NCI-H82 (cell line): ENCODE measurements at regions not wholly inside any gene's neighbourhood (a gene's known extent, or its start where the extent isn't known, plus 50 kb on each side); places are given as distances from the start of the nearest gene placed in this dataset.

Experiments used
- DNase-seq: peaks from one replicate; lab custom pipeline; 2025; lab: John Stamatoyannopoulos, UW

DNA sequence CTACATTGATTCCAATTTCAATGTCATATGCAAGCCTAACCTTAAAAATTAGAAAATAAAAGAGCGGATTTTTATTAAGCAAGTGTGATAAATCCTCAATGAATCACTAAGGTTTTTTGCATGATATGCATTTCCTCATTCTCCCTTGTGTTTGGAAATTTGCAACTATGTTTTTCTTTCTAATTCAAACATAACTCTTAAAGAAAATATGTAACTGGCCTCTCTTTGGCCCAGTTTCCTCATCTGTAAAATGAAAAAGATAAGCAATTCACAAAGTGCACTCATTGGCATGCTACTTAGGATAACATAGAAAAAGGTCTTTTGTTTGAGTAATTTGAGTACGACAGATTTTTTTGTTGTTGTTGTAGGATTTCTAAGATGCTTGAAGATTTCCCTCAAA, 295.5 kb downstream of the CDH11 start:
- no peak for DNase-seq

DNA sequence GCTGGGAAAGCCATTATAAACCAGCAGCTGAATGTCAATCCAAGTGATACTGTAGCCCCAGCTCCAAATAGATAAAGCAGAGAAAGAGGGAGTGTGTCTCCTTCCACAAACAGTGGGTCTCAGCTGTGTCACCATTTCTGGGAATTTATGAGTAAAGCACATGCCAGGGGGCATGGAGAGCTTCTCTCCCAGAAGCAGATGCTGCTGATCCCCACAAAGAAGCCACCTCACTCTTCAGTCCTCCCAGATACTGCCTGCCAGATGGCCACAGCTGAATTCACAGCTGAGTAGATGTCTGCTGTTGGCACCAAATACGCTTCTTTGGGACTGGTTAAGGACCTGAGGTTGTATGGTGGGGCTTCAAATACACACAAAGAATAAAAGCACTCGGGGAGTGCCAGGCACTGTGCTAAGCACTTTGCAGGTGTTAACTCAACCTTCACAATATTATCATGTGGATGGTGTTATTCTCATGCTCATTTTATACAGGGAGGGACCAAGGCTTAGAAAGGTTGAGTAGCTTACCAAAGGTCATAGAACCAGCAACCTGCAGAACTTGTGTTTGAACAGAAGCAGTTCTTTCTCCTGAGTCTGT, 298.3 kb downstream of the CDH11 start:
- peak; percentile 9 for DNase-seq

DNA sequence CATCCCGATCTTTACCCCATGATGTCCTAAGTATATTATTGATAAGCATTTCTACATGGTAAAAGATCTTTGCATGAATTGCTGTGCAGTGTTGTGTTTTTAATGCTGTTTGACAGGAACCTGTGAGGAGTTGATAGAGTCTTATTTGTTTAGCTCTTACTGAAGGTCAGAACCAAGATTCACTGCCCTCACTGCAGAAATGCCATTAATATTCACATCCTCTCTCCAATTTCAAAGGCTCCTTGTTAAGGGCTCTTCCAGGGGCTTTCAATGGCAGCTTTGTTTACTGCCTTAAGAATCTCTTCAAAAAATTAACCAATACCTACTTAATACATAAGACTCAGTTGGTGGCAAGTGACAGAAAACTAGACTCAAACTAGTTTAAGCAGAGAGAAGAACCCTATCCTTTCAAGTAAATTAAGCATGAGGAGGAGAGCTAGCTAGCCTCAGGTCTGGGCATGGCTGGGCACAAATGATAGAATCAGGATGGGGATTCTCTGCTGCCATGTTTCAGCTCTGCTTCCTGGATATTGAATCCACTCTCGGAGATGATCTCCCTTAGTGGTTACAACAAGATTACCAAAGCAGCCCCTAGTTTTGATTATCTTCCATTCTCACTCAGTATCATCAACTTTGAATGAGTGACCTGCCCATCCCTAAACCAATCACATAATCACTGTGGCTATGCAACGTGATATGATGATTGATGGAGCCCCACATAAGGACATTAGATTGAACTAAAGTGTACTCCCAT, 311.8 kb downstream of the CDH11 start:
- no peak for DNase-seq

DNA sequence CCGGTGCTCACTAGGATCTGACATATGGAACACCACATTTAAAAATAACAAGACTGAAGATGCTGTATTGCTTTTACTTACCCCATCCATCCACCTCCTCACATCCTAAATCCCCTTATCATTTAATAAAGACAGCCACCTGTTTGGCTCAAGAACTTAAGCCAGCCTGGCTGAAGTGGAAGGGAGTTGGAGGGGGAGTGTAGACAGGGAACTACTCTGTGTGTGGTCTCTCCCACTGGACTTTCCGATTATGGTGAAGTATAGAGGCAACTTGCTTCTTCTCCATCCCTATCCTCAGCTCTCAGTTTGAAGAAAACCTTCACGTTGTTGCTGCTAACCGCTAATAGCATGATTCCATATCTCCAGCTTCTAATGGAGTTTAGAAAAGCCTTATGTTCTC, 313.4 kb downstream of the CDH11 start:
- DNase-seq, result peak; percentile 29

DNA sequence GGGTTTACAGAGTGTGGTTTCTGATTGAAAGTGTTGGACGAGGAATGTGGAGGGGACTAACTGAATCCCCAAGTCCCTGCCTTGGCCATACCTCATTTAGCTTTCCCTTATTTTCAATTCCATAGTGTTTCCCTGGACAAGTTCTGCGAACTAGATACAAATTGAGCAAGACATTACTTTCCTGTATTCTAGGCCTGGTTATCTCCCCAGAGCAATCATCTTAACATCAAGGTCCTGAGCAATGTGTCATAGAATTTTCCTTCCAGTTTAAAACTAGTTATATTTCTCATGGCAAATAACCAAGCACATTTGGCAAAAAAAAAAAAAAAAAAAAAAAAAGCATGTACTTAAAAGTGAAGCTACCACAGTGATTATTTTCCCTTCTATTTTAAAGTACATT, 330.1 kb downstream of the CDH11 start:
- no peak for DNase-seq

DNA sequence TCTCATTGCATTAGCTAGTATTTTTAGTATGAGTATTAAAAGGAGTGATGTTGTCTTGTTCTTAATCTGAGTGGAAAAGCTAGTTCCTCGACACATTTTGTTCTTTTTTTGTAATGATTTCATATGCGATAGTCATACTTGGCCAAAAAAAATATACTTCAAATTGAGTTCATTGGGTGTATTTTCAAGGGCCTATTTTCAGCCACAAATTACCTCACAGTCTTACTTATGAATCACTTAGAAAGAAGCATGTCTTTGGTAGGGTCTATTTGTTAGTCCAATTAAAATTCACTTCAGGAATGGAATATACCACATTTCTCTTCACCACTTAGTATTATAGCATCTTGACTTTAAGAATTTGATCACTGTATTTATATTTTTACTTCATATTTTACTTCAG, 337.2 kb downstream of the CDH11 start:
- DNase-seq, result no peak

DNA sequence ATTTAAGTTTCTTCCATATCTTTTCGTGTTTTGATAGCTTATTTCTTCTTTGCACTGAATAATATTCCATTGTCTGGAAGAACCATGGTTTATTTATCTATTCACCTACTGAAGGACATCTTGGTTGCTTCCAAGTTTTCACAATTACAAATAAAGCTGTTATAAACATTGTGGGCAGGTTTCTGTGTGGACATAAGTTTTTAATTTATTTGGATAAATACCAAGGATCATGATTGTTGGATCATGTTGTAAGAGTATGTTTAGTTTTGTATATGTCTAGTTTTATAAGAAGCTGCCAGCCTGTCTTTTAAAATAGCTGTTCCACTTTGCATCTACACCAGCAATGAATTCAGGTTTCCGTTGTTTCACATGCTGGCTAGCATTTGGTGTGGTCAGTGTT, 339.4 kb downstream of the CDH11 start:
- no peak for DNase-seq

DNA sequence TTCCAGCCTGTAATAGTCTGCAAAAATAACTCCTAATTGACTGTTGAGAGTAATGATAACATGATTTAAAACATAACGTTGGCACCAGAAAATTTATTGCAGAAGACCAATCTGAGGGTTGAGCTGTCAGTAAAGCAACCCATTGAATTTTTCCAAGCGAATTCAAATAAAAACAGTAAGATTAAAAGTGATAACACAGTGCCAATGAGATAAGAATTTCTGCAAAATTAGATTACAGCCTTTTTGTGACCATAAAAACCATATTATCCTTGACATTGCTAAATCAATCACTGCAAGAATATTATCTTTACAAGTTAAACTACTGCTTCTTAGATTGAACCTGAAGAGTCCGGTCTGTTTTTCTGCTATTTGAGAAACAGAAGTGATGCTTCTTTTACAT, 341.4 kb downstream of the CDH11 start:
- DNase-seq, result no peak

DNA sequence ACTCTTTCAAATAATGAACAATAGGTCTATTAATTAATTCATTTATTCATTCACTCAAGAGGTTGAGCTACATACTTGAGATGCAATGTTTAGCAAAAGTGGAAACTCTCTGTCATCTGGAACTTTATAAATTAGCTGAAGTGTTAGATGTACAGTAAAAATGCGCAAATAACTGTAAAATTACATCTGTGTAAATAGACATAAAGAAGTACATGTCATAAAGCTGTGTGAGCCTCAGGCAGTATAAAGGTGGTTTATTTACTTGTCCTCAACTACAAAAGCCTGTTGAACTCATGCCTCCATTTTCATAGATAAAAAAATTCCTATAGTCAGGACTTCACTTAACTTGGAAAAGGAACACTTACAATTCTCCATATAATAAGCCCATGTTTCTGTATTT, 343.1 kb downstream of the CDH11 start:
- no peak for DNase-seq

DNA sequence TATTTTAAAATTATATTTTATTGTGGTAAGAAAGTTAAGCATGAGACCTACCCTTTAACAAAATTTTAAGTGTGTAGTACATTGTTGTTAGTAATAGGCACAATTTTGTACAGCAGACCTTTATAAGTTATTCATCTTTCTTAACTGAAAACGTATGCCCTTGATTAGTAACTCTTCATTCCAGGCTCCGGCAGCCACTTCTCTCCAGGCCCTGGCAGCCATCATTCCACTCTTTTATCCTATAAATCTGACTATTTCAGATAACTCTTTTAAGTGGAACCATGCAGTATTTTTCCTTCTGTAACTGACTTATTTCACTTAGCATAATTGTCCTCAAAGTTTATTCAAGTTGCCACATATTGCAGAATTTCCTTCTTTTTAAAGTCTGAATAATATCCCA, 348.2 kb downstream of the CDH11 start:
- DNase-seq, result no peak

DNA sequence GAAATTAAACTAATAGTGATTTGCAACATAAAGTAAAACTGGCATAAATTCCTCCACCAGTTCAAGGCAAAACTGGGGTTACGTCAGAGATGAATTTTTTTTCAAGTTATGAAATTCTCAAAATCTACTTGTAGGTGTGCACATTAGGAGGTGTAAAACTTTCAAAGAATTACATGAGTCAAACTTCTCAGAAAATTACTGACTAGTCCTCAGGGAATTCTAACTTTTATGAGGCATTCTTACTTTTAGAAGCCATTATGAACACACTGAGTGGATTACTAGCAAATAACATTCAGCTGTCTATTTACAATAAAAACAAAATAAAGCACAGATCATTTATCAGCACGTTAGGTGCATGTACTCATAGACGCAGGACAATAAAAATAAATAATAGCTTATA, 348.7 kb downstream of the CDH11 start:
- no peak for DNase-seq

DNA sequence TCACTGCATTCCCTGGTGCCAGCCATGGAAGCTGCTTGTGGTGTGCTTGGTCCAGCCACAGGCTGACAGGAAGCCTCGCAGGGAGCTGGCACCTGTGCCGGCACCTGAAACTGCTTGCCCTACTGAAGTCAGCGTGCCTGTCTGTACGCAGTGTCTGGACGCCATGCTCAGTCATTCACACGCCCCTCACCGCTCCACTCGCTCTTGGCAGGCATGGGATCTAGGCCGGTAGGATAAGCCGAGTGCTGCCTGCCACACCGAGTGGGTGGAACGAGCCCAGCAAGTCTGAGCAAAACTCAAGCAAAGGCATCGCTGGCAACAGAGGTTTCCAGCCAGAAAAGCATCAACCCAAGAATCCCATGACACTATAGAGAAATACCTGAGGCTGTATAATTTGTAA, 350.6 kb downstream of the CDH11 start:
- no peak for DNase-seq

DNA sequence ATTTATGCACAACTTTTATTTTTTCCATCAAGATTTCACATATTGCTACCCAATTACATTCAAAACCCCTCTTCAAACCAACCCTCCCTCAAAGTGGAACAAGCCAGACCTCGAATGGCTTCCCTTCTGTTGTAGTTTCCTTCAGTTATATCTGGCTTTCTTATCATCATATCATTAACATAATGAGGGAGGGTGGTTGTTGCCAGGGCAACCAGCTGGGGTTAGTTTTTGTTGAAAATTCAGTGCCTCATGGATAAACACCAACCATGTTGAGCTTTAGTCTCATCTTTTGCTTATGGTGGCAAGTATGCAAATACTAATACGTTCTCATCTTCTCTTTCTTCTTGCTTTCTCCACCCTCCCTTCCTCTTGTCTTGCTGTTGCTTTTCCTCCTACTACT, 359.7 kb downstream of the CDH11 start:
- no peak for DNase-seq

DNA sequence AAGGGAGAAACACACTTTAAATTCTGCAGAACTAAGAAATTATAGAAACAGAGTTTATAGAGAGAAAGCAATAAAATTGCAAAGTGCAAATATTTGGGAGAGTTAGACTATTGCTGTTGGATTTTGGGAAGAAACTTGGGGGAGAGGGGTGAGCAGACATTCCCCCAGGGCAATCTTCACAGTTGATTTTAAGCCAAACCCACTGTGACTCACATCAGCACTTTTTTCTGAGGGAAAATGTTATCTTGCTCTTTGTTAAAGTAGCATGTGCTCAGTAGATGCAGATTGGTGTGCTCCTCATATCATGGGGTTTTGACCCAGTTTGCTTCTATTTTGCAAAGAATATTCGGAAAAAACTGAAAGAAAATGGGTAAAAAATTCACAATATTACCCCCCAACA, 367.6 kb downstream of the CDH11 start:
- DNase-seq, result no peak

DNA sequence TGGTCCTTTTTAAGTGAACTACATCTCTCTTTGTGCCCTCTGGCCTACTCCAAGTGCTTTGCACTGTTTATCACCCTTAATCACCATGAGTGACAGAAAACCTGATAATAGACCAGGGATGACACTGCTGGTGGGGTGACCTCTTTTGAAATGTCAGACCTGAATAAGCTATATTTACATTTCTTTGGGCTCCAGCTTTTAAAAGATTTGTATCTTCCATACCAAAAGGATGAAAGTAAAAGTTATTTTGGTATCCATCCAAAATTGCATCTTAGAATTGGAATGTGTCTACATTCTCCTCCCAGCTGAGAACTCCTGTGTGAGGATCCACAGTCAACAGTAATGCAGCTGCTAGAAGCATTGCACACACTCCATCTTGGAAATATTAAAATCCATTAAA, 370.0 kb downstream of the CDH11 start:
- DNase-seq, result no peak

DNA sequence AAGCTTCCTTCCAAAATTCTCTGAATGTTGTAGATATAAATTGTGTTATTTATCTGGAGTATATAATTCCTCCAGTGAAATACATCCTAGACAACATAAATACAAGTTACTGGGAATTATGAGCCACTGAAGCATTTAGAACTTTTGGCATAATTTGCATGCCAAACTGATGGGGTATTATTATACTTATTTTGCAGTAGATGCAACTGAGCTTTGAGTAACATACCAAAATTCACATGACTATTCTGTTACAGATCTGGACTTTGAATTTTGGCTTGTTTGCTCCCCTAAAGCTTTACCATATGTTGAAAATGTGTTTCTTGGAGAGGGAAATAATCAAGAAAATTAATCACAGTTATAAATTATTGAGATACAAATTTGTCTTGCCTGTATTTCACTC, 372.5 kb downstream of the CDH11 start:
- no peak for DNase-seq

DNA sequence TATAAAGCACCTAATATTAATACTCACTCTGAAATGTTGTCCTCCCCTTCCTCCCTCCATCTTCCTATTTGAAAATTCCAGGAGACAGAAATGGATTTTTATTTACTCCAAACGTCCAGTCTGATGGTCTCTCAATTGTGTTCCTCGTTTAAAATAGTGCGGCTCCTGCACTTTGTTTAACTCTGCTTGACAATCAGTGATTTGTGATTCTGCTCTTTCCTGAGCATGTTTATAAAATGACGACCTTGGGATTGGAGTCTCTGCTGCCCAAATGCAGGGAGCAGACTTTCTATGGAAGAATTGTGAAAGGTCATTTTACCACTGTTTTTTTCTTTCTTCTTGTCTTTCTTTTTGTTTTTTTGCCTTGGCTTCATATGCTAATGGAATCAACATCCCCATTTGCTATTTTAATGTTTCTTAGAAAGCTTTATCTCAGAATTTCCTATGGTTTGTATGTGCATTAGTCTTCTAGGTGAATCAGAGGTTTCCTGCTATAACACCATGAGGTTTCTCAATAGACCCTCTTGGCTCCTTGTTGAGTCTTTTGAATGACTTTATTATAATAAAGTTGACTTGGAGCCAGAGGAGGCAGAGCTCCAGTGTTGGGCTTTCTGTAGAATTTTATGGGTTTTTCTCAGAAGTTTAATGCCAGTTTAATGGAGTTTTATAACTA, 376.5 kb downstream of the CDH11 start:
- DNase-seq, result no peak

DNA sequence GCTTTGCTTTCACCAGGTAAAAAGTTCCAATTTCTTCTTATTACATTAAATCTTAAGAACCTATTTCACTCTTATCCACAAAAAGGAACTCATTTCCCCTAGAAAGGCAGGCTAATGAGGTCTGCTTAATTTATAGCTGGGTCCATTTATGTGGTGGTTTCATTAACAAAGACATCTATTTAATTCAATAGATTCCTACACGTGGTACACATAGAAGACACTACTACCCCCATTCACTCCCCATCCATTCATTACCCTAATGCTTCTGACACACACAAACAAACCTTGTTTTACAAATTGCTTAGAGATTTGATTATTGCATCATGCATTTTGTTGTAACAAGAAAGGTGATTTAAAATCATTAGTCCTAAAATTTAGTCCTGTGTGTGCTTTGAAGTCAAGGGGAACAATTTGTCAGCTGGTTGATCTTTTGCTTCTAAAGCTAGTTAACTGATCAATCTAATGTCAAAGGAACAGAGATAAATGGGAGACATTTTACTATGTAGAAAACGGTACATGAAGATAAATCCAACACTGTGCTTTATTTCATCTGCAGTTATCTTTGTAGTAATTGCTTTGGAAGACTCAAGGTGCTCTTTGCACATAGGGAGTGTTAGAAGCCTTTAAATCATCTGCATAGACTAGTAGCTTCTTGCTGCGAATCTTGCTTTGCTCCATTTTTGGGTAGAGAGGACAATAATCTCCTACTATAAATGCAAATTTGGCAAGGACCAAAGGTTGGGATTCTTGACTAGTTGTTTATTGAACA, 379.2 kb downstream of the CDH11 start:
- no peak for DNase-seq

DNA sequence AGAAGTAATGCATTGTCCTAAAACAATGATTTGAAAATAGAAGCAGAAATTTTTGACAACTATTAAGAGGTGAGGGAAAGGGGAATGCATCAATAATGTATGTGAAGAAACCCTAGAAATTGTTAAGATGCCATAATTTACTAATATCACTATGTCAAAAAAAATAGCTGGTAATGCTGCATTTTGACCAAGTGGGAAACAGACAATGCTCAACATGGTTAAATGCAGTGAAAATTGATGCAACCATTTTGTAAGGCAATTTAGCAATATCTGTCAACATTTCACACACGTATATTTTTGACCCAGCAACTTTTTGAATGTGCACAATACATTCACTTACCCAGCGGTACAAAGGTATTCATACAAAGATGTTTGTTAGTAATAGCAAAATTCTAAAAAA, 381.6 kb downstream of the CDH11 start:
- DNase-seq, result no peak

DNA sequence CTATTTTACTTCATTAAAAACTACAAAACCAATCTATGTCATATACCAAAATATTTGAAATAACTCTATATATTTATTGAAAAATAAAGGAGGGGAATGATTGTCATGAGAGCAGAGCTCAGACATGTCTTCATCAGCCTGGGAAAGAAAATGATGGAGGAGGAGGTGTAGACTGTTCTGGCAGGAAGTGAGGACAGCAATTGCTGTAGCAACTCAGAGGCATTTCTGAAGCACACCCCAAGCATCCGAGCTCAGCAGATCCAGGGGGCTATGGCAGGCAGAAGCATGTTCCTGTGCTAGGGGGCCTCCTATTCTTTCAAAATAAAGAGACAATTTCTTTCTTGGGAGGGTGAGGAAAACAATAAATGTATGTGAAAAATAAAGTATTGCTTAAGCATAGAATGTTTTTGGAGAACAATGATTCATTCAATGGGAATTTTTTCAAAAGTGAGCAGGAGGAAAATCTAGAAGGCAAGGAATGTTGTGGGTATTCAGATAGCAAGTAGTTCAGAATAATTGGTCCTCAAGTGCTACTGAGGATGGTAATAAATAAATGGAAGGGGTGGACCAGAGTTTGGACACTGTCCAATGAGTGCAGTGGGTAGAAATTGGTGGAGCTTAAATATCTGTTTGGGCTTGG, 383.4 kb downstream of the CDH11 start:
- DNase-seq, result no peak

DNA sequence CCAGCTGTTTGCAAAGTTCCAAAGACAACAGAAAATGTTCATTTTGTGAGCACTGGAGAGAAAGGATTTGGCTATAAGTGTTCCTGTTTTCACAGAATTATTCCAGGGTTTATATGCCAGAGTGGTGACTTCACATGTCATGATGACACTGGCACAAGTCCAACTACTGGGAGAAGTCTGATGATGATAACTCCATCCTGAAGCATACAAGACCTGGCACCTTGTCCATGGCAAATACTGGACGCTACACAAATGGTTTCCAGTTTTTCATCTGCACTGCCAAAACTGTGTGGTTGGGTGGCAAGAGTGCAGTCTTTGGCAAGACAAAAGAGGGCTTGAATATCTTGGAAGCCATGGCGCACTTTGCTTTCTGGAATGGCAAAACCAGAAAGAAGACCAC, 385.0 kb downstream of the CDH11 start:
- DNase-seq, result no peak

DNA sequence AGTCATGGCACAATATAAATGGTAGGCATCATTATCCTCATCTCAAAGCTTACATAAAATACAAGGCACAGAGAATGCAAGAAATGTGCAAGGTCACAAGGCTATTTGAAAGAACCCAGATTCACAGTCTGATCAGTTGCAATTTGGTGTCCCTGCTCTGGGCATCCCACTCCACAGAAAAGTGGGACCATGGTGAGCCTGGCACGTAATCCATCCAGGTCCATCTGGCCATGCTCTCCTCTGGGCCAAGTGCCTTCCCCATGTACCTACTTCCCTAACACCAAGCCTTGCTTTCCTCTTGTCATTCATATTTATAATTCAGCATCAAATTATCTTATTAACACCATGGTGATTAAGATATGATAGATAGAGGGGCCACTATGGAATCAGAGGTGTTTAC, 390.0 kb downstream of the CDH11 start:
- no peak for DNase-seq
